Activated T-cell treated with anti-CD3 and anti-CD28 coated beads, Interleukin-2, amount 50 U/mL, for 4 hours (primary cell): ENCODE measurements at regions not wholly inside any gene's neighbourhood (a gene's known extent, or its start where the extent isn't known, plus 50 kb on each side); places are given as distances from the start of the nearest gene placed in this dataset.

Source experiments
- ATAC-seq, 2 donors: fragments of 200-7000 bp; cut with Tn5 transposase; one replicate each; pipeline ENCODE4 v1.10.0; 2021
- DNase-seq: peaks from one replicate; pipeline ENCODE4 v3.0.0-alpha.2; 2020
- H3K27me3 Mint-ChIP-seq: one replicate; pipeline ENCODE4 v1.8.0; 2021; ENCODE audit warnings: low read depth, mixed read lengths
- H3K36me3 Mint-ChIP-seq: one replicate; pipeline ENCODE4 v1.8.0; 2022; ENCODE audit warnings: mixed read lengths; ENCODE audit not compliant: insufficient read depth
- H3K4me1 Mint-ChIP-seq: one replicate; pipeline ENCODE4 v1.8.0; 2021; ENCODE audit warnings: low read depth, mixed read lengths
- H3K4me3 Mint-ChIP-seq: one replicate; pipeline ENCODE4 v1.8.0; 2021; ENCODE audit warnings: mild to moderate bottlenecking, moderate library complexity, mixed read lengths
- H3K9me3 Mint-ChIP-seq: one replicate; pipeline ENCODE4 v1.8.0; 2021; ENCODE audit warnings: mixed read lengths

DNA sequence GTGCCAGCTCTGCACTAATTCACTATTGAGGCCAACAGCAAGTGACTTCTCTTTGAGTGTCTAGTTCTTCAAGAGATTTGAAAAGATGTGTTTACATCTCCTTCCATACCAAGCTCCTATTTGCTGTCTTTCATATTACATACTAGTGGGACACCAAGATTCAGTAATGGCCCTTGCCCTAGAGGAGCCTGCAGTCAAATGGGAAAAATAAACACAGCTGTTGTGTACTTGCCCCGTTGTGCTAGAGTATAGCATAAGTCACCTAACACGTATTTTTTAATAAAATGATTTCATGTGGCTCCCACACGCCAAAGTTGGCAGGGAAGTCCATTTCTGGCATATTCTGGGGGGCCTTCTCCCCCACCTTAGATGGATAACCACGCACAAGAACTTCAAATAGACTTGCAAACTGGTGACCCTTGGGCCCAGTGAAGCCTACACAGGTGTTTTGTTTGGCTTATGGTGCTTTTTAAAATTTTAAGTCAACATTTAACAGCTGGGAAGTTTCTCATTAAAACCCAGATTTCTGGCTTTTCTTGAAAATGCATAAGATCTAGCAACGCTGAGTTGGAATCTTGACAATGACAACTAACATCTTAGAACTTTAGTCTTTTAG lies 95.3 kb upstream of the LPP start:
- DNase-seq (no peak), ATAC-seq (no peak)
- no peak overlapping the region for H3K4me3 Mint-ChIP-seq
- H3K9me3 Mint-ChIP-seq = no peaks in the 10 kb centered on the region
- H3K27me3 Mint-ChIP-seq = no peaks in the 10 kb centered on the region
- H3K4me1 Mint-ChIP-seq = peaks cover 24% of the 10 kb centered on the region
- no peaks in the 10 kb centered on the region for H3K36me3 Mint-ChIP-seq

DNA sequence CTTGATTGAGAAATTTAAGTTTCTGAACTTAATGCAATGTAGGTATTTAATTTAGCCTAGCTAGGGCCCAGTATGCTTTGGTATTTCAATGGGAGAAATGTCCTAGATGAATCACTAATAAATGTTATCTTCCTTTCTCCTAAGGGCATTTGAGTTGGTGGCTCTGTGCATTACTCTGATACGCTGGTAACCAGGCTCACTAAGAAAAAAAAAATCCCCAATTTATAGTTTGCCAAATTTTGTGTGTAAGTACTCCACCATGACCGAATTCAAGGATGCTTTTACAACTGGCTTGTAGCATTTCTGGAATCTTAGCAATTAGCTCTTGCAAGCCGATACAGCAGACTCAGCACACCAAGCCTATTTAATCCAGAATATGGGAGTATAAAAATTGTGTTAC lies 94.6 kb upstream of the LPP start:
- H3K4me1 Mint-ChIP-seq = peaks cover 30% of the 10 kb centered on the region
- no peaks in the 10 kb centered on the region for H3K27me3 Mint-ChIP-seq
- H3K36me3 Mint-ChIP-seq = no peaks in the 10 kb centered on the region
- ATAC-seq = no peak
- no peaks in the 10 kb centered on the region for H3K9me3 Mint-ChIP-seq
- no peak overlapping the region for H3K4me3 Mint-ChIP-seq
- no peak for DNase-seq

DNA sequence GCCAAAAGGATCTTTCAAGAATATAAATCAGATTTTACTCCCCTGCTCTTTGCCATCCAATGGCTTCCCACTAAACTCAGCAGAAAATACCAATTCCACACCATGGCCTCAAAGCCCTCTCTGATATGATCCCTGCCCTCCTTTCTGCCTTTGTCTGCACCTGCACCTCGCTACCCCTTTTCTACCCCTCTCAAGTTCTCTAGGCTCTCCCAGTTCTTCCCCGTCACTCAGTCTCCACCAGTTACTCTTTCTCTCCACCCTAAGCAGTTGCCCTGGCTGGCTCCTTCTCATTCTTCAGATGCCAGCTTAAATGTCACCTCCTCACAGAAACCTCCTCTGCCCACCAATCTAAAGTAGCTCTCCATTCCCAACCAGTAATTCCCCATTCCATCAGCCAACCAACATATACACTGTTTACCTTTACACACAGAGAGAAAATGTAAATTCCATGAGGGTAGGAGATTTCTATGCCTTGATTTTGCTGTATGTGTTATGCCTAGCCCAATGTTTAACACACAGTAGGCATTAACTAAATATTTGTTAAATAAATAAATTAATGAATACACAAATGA lies 93.6 kb upstream of the LPP start:
- DNase-seq (no peak), ATAC-seq (no peak)
- H3K4me1 Mint-ChIP-seq = peaks cover 32% of the 10 kb centered on the region

DNA sequence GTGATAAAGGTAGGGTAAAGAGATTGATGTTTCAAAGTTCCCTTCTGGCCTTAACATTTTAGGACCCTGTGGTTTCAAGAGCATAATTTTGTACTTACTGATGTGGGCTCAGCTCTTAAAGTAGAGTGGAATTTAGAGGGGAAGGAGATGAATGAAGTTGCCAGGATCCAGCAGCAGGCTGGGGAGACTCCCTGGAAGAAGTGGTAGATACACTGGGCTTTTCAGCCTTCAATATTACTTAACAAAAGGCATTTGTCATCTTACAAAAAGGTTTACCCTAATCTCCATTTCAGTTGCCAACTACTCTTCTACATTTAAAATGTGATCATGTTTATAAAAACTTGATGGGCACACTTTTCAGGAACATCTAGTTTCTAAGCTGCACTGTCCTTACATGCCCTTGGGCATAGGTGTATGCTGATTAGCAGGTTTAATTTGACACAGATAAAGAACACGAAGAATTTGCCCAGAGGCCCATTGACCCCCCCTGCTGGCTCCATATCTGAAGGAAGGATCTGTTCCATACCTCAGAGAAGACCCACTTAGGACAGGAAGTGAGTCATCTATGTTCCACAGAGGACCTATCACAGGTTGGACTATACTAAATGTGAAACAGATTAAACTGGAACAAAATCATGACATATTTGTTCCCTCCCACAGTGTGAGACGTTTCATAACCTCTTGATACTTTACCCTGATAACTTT lies 93.0 kb upstream of the LPP start:
- Mint-ChIP-seq H3K4me1 (peaks cover 32% of the 10 kb centered on the region), H3K36me3 (no peaks in the 10 kb centered on the region), H3K27me3 (no peaks in the 10 kb centered on the region), H3K4me3 (peak overlapping the region; percentile 41), H3K9me3 (no peaks in the 10 kb centered on the region)
- DNase-seq (peak; percentile 46), ATAC-seq (peak; percentile 97 to 99)

More for the DNA sequence above, 93.6 kb upstream of the LPP start:
- Mint-ChIP-seq H3K9me3 (no peaks in the 10 kb centered on the region), H3K36me3 (no peaks in the 10 kb centered on the region), H3K4me3 (no peak overlapping the region), H3K27me3 (no peaks in the 10 kb centered on the region)

DNA sequence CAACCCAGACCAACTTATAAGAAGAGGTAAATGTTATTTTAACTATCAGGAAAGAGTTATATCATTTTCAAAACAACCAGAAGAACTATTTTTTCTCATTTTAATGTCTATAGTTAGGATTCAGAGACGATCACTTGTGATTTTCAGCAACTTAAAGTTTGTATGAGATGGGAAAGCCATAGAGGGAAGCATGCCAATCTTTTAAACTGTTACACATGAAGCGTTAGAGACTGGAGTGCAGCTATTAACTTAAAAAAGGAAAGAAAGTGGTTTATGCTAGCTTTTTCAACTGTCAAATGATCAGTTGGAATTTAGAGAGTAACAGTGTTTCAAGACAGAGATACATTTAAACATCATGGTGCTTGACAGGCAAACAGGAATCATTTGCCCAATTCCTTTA lies 91.7 kb upstream of the LPP start:
- Mint-ChIP-seq H3K4me1 (peaks cover 32% of the 10 kb centered on the region), H3K4me3 (no peak overlapping the region), H3K27me3 (no peaks in the 10 kb centered on the region), H3K9me3 (no peaks in the 10 kb centered on the region), H3K36me3 (no peaks in the 10 kb centered on the region)
- DNase-seq (no peak), ATAC-seq (no peak)

DNA sequence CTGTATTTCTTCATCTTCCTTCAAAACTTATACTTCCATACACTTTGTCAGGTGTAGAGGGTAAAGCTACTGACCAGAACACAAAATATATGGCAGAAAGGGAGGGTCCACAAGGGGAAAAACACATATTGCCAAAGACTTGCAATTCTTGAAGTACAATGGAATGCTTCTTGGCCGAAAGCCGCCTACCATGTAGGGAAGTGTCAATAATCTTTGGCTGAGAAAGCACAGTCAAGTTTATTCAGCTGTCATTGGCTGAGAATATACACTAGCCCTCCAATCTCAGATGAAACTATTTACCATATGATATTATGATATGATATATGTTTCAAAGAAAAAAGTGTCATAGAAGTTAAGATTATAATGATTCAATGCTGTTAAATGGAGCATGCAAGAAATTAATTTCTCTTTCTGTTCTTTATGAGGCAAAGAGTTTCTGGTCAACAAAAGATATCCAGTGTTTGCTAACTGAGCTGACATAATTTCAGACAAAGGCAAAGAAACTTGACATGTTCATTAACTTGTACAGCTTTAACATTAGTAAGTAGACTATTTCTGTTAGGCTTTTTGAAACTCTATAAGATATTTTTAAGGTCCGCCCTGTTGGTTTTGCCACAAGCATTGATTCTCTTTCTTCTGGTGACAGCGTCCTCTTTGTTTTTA lies 89.0 kb upstream of the LPP start:
- Mint-ChIP-seq H3K4me3 (no peak overlapping the region), H3K27me3 (no peaks in the 10 kb centered on the region), H3K36me3 (no peaks in the 10 kb centered on the region), H3K4me1 (peaks cover 32% of the 10 kb centered on the region), H3K9me3 (no peaks in the 10 kb centered on the region)
- no peak for ATAC-seq
- DNase-seq = no peak

DNA sequence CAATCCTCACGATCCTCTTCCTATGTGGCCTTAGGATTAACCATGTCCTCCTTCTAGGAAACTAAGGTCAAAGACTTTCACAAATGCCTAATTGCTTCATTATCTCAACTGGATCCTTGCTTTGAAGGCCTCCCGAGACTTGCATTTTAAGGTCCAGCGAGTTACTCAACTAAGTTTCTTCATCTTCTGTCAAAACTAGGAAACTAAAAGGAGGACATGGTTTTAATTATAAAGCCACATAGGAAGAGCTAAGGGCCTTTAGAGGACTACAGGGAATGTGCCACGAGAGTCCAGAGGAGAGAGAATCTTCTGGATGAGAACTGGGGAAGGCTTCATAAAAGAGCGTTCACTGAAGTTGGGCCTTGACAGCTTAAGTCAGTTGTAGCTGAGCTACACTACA lies 87.8 kb upstream of the LPP start:
- DNase-seq (no peak), ATAC-seq (no peak)
- Mint-ChIP-seq H3K4me3 (no peak overlapping the region), H3K27me3 (no peaks in the 10 kb centered on the region), H3K4me1 (peaks cover 23% of the 10 kb centered on the region), H3K9me3 (no peaks in the 10 kb centered on the region), H3K36me3 (no peaks in the 10 kb centered on the region)

DNA sequence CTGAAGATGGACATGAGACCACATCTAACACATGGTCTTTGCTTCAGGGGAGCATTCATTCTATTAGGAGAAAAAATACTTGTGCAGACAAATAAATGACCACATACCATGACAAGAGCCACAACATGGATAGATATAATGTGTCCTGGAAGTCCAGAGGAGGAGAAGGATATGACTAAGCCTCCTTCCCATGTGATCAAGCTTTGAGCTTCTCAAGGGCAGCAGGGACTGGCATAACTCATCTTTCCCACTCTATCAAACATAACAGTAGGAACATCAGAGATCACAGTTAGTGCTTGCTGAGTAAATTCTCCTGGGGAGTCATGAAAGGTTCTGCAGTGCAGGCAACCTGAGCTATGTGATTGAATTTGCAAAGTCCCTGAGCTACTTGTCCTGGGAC lies 86.0 kb upstream of the LPP start:
- no peaks in the 10 kb centered on the region for H3K36me3 Mint-ChIP-seq
- no peak overlapping the region for H3K4me3 Mint-ChIP-seq
- DNase-seq (no peak), ATAC-seq (no peak)
- H3K27me3 Mint-ChIP-seq = no peaks in the 10 kb centered on the region
- peaks cover 12% of the 10 kb centered on the region for H3K4me1 Mint-ChIP-seq
- H3K9me3 Mint-ChIP-seq = no peaks in the 10 kb centered on the region

DNA sequence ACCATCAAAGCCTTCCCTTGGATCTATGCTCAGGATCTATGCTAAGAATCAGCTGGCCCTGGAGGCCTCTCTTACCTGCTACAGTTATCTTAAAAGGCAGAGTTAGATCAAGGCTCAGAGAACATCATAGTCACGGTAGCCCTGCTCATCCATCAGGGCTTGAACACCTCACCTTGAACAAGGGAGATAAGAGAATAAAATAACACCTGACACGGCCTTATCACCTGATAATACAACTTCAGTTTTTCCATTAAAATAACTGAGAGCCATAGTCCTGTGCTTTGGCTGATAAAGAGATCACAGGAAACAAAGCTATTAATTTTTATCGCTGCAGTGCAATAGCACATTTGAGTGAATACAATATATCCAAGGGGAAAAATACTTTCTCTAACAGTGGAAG lies 85.6 kb upstream of the LPP start:
- Mint-ChIP-seq H3K4me1 (peaks cover 11% of the 10 kb centered on the region), H3K9me3 (no peaks in the 10 kb centered on the region), H3K36me3 (no peaks in the 10 kb centered on the region), H3K27me3 (no peaks in the 10 kb centered on the region), H3K4me3 (no peak overlapping the region)
- no peak for DNase-seq
- no peak for ATAC-seq

DNA sequence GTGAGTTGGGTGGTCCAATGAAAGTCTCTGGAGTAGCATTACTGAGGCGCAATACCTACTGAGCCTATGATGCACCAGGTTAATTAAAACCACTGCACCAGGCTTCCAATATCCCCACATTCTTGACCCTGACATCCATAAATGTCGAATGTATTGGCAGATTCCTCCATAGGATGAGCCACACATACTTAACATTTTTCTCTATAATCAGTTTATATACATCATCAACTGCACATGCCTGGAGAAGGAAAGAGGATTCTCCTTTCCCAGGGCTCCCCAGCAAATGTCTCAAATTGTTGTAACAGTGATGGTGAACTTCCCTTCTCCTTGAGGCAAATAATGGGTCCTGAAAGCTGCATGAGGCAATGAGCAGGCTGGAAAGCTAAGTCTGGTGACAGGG lies 82.3 kb upstream of the LPP start:
- H3K36me3 Mint-ChIP-seq = no peaks in the 10 kb centered on the region
- ATAC-seq (no peak), DNase-seq (no peak)
- no peaks in the 10 kb centered on the region for H3K4me1 Mint-ChIP-seq
- no peak overlapping the region for H3K4me3 Mint-ChIP-seq
- no peaks in the 10 kb centered on the region for H3K27me3 Mint-ChIP-seq
- H3K9me3 Mint-ChIP-seq = no peaks in the 10 kb centered on the region

DNA sequence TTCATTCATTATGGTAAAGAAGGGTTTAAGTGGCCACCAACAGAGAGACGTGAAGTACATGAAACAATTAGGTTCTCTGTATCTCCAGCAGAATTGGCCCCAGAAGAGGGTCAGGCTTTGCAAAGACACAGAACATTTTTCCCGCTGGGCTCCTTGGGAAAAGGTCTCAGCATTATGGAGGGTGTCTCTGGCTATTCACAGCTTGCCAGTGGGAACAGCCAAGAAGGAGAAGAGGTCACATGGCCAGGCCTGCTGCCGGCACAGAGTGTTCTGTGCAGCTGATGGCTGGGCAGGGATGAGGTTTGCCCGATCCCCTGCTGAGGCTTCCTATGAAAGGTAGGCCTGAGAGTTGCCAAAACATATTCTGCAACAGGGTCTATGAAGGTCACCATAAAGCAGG lies 77.8 kb upstream of the LPP start:
- Mint-ChIP-seq H3K4me3 (no peak overlapping the region), H3K4me1 (no peaks in the 10 kb centered on the region), H3K27me3 (no peaks in the 10 kb centered on the region), H3K9me3 (peaks cover 6% of the 10 kb centered on the region), H3K36me3 (no peaks in the 10 kb centered on the region)
- ATAC-seq = no peak
- DNase-seq = no peak

DNA sequence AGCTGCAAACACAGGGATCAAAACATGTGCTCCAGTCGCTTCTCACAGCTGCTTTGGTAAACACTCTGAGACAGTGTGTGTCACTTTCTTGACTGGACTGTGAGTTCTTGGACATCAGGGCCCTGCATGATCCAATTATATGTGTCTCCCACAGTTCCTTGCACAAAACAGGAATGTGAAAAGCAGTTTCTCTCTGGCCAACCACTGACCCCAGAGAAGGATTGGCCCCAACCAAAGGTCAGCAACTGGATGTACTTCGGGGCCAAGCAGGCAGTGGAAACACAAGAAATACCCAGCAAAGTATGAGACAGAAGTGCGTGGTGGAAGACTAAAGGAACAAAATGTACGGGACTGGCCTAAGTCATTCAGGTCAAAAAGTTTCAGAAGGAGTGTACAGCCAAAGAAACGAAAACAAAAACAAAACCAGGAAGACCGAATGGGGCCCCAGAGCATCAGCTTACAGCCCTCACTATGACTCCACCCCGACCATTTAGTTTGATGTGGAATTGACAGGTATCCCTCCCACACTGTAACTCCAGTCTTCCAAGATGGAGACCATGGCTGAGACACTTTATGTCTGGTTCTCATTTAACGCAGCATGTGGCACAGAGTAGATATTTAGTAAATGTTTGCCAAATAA lies 76.7 kb upstream of the LPP start:
- DNase-seq = no peak
- Mint-ChIP-seq H3K27me3 (no peaks in the 10 kb centered on the region), H3K4me1 (no peaks in the 10 kb centered on the region), H3K36me3 (no peaks in the 10 kb centered on the region), H3K4me3 (no peak overlapping the region), H3K9me3 (peaks cover 6% of the 10 kb centered on the region)
- no peak for ATAC-seq

DNA sequence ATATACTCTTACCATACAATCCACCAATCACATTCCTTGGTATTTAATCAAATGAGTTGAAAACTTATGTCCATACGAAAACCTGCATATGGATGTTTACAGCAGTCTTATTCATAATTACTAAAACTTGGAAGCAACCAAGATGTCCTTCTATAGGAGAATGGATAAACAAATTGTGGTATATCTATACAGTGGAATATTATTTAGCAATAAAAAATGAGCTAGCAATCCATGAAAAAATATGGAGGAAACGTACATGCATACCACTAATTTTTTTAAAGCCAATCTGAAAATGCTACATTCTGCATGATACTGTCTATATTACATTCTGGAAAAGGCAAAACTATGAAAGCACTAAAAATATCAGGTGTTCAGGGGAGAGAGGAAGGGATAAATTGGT lies 73.9 kb upstream of the LPP start:
- DNase-seq = no peak
- H3K9me3 Mint-ChIP-seq = peaks cover 6% of the 10 kb centered on the region
- no peaks in the 10 kb centered on the region for H3K36me3 Mint-ChIP-seq
- no peak overlapping the region for H3K4me3 Mint-ChIP-seq
- no peak for ATAC-seq
- H3K4me1 Mint-ChIP-seq = no peaks in the 10 kb centered on the region
- H3K27me3 Mint-ChIP-seq = no peaks in the 10 kb centered on the region

DNA sequence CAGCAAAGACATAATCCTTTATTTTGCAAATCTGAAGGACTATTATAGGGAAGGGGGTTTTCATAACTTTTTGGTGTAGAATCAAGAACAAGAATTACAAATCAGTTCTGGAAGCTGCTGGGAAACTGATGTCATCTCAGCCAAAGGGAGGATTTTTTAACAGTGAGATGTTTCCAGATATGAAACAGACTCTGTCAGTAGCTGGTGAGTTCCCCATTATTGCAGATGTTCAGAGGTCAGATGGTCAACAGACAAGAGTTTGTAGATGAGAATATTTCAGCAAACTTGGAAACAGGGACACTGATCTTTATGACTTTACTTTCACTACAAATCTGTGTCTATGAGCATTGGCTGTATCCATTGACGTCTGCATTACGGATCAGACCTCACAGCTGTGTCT lies 71.9 kb upstream of the LPP start:
- Mint-ChIP-seq H3K27me3 (no peaks in the 10 kb centered on the region), H3K4me1 (no peaks in the 10 kb centered on the region), H3K9me3 (peaks cover 6% of the 10 kb centered on the region), H3K4me3 (no peak overlapping the region), H3K36me3 (no peaks in the 10 kb centered on the region)
- no peak for DNase-seq
- ATAC-seq = no peak
